GM23248 (cell line): ENCODE measurements at regions not wholly inside any gene's neighbourhood (a gene's known extent, or its start where the extent isn't known, plus 50 kb on each side); places are given as distances from the start of the nearest gene placed in this dataset.

Source experiments
- EZH2 ChIP-seq: fragments of 200-600 bp; sonication (generic); IDR thresholded peaks from 2 replicates; pipeline ENCODE4 v1.6.1; 2018; ENCODE audit warnings: antibody characterized with exemption, mild to moderate bottlenecking; ENCODE audit not compliant: insufficient read depth, poor library complexity, severe bottlenecking
- EZH2phosphoT487 ChIP-seq: fragments of 200-600 bp; sonication (generic); IDR thresholded peaks from 2 replicates; pipeline ENCODE4 v1.6.1; 2018; ENCODE audit warnings: antibody characterized with exemption, moderate library complexity, mild to moderate bottlenecking, low read depth; ENCODE audit not compliant: insufficient read depth

DNA sequence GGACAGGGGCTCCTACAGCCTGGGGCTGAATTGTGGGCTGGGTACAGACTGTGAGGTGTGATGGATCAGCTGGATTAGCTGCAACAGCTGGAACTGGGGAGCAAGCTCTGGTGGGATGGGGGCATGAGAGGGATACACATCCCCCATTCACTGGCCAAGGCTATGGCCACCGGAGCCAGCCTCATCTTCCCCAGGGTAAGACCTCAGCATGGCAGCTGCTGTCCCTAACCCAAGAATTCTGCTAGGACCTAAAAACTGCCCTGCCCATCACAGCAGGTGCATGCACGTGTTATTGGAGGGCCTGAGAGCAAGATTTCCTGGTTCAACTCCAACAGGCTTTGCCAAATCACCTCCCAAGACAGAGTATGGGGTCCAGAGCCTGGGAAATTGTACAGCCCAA lies 258.6 kb upstream of the AGTR2 start:
- TF ChIP-seq EZH2 (no peak), EZH2phosphoT487 (no peak)
